ENCODE measurements at regions not wholly inside any gene's neighbourhood (a gene's known extent, or its start where the extent isn't known, plus 50 kb on each side); places are given as distances from the start of the nearest gene placed in this dataset.

GRCh38 chr5:72673623-72674022, 142.8 kb upstream of the TNPO1 start:
- no peaks in the 10 kb centered on the region for H3K27me3 ChIP-seq (ENCODE audit: insufficient read depth, low read length)
- H3K18ac ChIP-seq (ENCODE audit: insufficient read length, low read depth, low read length): no peak overlapping the region
- H4K91ac ChIP-seq (ENCODE audit: insufficient read length, low read depth, low read length): no peak overlapping the region
- H4K8ac ChIP-seq (replicated peaks; ENCODE audit: insufficient read length, low read depth, low read length): no peak overlapping the region
- H3K23me2 ChIP-seq (ENCODE audit: insufficient read length, low read depth, low read length, poor library complexity, severe bottlenecking): no peaks in the 10 kb centered on the region
- Mint-ChIP-seq H3K27ac (no peak overlapping the region), H3K4me1 (no peaks in the 10 kb centered on the region), H3K4me3 (no peak overlapping the region), H3K27me3 (ENCODE audit: low read depth) (peaks cover 9% of the 10 kb centered on the region), H3K36me3 (ENCODE audit: insufficient read depth in 1 of 3, low read depth in 3 of 3) (0 out of 7 replicates have a peak, but pooled peaks cover 0 to 5% (median 0%) of the 10 kb centered on the region in 3 experiments), H3K9me3 (peaks cover 8 to 12% of the 10 kb centered on the region in 2 experiments; a peak in 4 of 5 replicates)
- no peaks in the 10 kb centered on the region for H3K9me3 ChIP-seq (ENCODE audit: control insufficient read depth, low read depth, low read length)
- no peak overlapping the region for H2BK15ac ChIP-seq (ENCODE audit: low read depth, low read length)
- H3T11ph ChIP-seq (ENCODE audit: low read length): no peak overlapping the region
- no peak overlapping the region for H3K9ac ChIP-seq (ENCODE audit: extremely low read depth, insufficient read length, low read length)
- H2BK120ac ChIP-seq (ENCODE audit: low read depth, low read length, poor library complexity, severe bottlenecking): no peak overlapping the region
- no peak overlapping the region for H3K23ac ChIP-seq (ENCODE audit: insufficient read length, low read depth, low read length)
- no peaks in the 10 kb centered on the region for H4K20me1 ChIP-seq (ENCODE audit: control insufficient read depth, insufficient read depth, insufficient read length)
- H2BK20ac ChIP-seq (ENCODE audit: low read depth, low read length, poor library complexity, severe bottlenecking): no peak overlapping the region
- H4K5ac ChIP-seq (ENCODE audit: insufficient read length, low read depth, low read length): no peak overlapping the region
- no peak overlapping the region for H2AK5ac ChIP-seq (ENCODE audit: insufficient read length, low read length)
- H2AFZ ChIP-seq (ENCODE audit: low read length): no peak overlapping the region
- no peaks in the 10 kb centered on the region for H3K79me1 ChIP-seq (ENCODE audit: insufficient read depth, low read depth, low read length, poor library complexity, severe bottlenecking)
- no peak for DNase-seq
- no peak overlapping the region for H3K56ac ChIP-seq (ENCODE audit: insufficient read length, low read depth, low read length)
- no peak overlapping the region for H3K4ac ChIP-seq (ENCODE audit: low read depth, low read length)
- H3K4me2 ChIP-seq (ENCODE audit: insufficient read depth, insufficient read length, low read length): no peak overlapping the region
- H2BK12ac ChIP-seq (ENCODE audit: insufficient read length, low read depth, low read length): no peak overlapping the region
- no peaks in the 10 kb centered on the region for H3K79me2 ChIP-seq (ENCODE audit: insufficient read depth, low read length)
- no peak overlapping the region for H3K14ac ChIP-seq (ENCODE audit: insufficient read depth, low read length)
- TF ChIP-seq, protein P1, sequence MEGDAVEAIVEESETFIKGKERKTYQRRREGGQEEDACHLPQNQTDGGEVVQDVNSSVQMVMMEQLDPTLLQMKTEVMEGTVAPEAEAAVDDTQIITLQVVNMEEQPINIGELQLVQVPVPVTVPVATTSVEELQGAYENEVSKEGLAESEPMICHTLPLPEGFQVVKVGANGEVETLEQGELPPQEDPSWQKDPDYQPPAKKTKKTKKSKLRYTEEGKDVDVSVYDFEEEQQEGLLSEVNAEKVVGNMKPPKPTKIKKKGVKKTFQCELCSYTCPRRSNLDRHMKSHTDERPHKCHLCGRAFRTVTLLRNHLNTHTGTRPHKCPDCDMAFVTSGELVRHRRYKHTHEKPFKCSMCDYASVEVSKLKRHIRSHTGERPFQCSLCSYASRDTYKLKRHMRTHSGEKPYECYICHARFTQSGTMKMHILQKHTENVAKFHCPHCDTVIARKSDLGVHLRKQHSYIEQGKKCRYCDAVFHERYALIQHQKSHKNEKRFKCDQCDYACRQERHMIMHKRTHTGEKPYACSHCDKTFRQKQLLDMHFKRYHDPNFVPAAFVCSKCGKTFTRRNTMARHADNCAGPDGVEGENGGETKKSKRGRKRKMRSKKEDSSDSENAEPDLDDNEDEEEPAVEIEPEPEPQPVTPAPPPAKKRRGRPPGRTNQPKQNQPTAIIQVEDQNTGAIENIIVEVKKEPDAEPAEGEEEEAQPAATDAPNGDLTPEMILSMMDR (conservative IDR thresholded peaks at IDR 0.05): no peak
- H3K27ac ChIP-seq (ENCODE audit: insufficient read length, low read depth, low read length): no peak overlapping the region
- no peaks in the 10 kb centered on the region for H3K4me1 ChIP-seq (ENCODE audit: insufficient read depth, low read length)
- H2BK5ac ChIP-seq (ENCODE audit: insufficient read length, low read length): no peak overlapping the region

Data from H9 (cell line).